ENCODE measurements at regions not wholly inside any gene's neighbourhood (a gene's known extent, or its start where the extent isn't known, plus 50 kb on each side); places are given as distances from the start of the nearest gene placed in this dataset.

DNA sequence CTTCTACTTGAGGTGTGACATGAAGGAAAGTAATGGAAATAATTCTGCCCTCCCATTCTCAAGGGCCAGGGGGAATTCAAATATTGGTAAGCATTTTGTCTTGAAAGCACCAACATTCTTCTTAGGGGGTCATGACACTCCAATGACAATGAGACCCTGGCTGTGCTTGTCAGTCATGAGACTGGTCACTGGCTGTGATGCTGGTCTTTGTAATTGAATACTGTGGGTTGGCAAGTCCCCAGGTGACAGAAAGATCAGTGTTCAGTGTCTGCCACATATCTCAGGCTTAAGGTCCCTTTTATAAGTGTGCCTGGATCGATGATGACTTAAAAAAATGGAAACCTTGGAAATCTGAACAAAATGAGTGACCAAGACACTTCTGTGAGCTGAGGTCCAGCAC lies 151.4 kb downstream of the SNRPN start:
- FAIRE-seq (no peak), DNase-seq (ENCODE audit: low read depth) (no peak)
- no peak for TF ChIP-seq CTCF (IDR thresholded peaks at IDR 0.05; ENCODE audit: insufficient read depth, low read depth, low read length)
- TF ChIP-seq EZH2 (IDR thresholded peaks at IDR 0.05; ENCODE audit: insufficient read depth, low read length), result no peak
- H3K4me3 ChIP-seq (ENCODE audit: insufficient read depth, low read depth, low read length), result no peak overlapping the region
- no peak overlapping the region for H3K9ac ChIP-seq (ENCODE audit: low read length)
- H3K36me3 Mint-ChIP-seq (ENCODE audit: low read depth, unreplicated experiment), result peaks cover 9% of the 10 kb centered on the region
- H3K27ac ChIP-seq (ENCODE audit: low read depth, low read length), result no peak overlapping the region
- H3K27ac Mint-ChIP-seq (ENCODE audit: unreplicated experiment), result no peak overlapping the region
- no peaks in the 10 kb centered on the region for H3K9me3 ChIP-seq (ENCODE audit: insufficient read depth, low read depth, low read length)
- H3K27me3 ChIP-seq (ENCODE audit: insufficient read depth, low read length), result no peaks in the 10 kb centered on the region
- no peaks in the 10 kb centered on the region for H3K79me2 ChIP-seq (ENCODE audit: insufficient read depth, low read length)
- no peaks in the 10 kb centered on the region for H3K4me1 ChIP-seq (ENCODE audit: insufficient read depth, low read length)
- H3K9me3 Mint-ChIP-seq (ENCODE audit: unreplicated experiment), result peaks cover 3% of the 10 kb centered on the region
- peaks cover 25% of the 10 kb centered on the region for H3K36me3 ChIP-seq (ENCODE audit: insufficient read depth, low read length)
- H4K20me1 ChIP-seq (ENCODE audit: insufficient read depth, low read length), result no peaks in the 10 kb centered on the region
- no peak overlapping the region for H2AFZ ChIP-seq (ENCODE audit: low read depth, low read length)
- no peak overlapping the region for H3K4me3 Mint-ChIP-seq (ENCODE audit: unreplicated experiment)
- H3K4me2 ChIP-seq (ENCODE audit: low read length), result no peak overlapping the region
- no peaks in the 10 kb centered on the region for H3K27me3 Mint-ChIP-seq (ENCODE audit: low read depth, unreplicated experiment)
- no peaks in the 10 kb centered on the region for H3K4me1 Mint-ChIP-seq (ENCODE audit: low read depth, unreplicated experiment)

DNA sequence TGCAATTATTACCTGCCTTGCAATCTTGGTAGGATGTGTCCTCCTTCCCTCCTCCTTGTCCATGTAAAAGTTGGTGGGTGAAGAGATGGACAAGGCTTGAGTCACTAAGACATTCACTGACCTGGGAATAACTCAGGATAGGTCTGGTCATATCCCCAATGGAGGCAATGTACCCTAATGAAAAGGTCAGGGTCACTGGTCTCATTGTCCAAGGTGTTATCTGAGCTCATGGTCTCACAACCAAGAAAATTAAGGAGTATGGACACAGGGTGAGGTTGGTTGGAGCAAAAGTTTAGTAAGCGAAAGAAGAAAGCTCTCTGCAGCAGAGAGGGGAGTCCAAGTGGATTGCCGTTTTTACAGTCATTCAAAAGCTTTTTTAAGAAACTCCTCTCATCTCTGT lies 179.0 kb downstream of the SNRPN start:
- Histone ChIP-seq H2AFZ (ENCODE audit: low read depth, low read length) (no peak overlapping the region), H3K79me2 (ENCODE audit: insufficient read depth, low read length) (no peaks in the 10 kb centered on the region), H3K36me3 (ENCODE audit: insufficient read depth, low read length) (no peaks in the 10 kb centered on the region), H3K9me3 (ENCODE audit: insufficient read depth, low read depth, low read length) (no peaks in the 10 kb centered on the region), H4K20me1 (ENCODE audit: insufficient read depth, low read length) (no peaks in the 10 kb centered on the region), H3K27me3 (ENCODE audit: insufficient read depth, low read length) (no peaks in the 10 kb centered on the region), H3K9ac (ENCODE audit: low read length) (no peak overlapping the region), H3K4me3 (ENCODE audit: insufficient read depth, low read depth, low read length) (no peak overlapping the region), H3K27ac (ENCODE audit: low read depth, low read length) (no peak overlapping the region), H3K4me1 (ENCODE audit: insufficient read depth, low read length) (no peaks in the 10 kb centered on the region), H3K4me2 (ENCODE audit: low read length) (no peak overlapping the region)
- Mint-ChIP-seq H3K36me3 (ENCODE audit: low read depth, unreplicated experiment) (peaks cover 2% of the 10 kb centered on the region), H3K27me3 (ENCODE audit: low read depth, unreplicated experiment) (no peaks in the 10 kb centered on the region), H3K27ac (ENCODE audit: unreplicated experiment) (no peak overlapping the region), H3K4me1 (ENCODE audit: low read depth, unreplicated experiment) (peaks cover 2% of the 10 kb centered on the region), H3K4me3 (ENCODE audit: unreplicated experiment) (no peak overlapping the region), H3K9me3 (ENCODE audit: unreplicated experiment) (no peaks in the 10 kb centered on the region)
- DNase-seq (ENCODE audit: low read depth) (no peak), FAIRE-seq (no peak)
- TF ChIP-seq CTCF (IDR thresholded peaks at IDR 0.05; ENCODE audit: insufficient read depth, low read depth, low read length) (no peak), EZH2 (IDR thresholded peaks at IDR 0.05; ENCODE audit: insufficient read depth, low read length) (no peak)

- Mint-ChIP-seq H3K27ac (ENCODE audit: unreplicated experiment) (no peak overlapping the region), H3K4me3 (ENCODE audit: unreplicated experiment) (no peak overlapping the region), H3K9me3 (ENCODE audit: unreplicated experiment) (no peaks in the 10 kb centered on the region), H3K4me1 (ENCODE audit: low read depth, unreplicated experiment) (peaks cover 2% of the 10 kb centered on the region), H3K27me3 (ENCODE audit: low read depth, unreplicated experiment) (no peaks in the 10 kb centered on the region), H3K36me3 (ENCODE audit: low read depth, unreplicated experiment) (peaks cover 2% of the 10 kb centered on the region)
- H3K9ac ChIP-seq (ENCODE audit: low read length), result no peak overlapping the region
- no peaks in the 10 kb centered on the region for H3K9me3 ChIP-seq (ENCODE audit: insufficient read depth, low read depth, low read length)
- H4K20me1 ChIP-seq (ENCODE audit: insufficient read depth, low read length), result no peaks in the 10 kb centered on the region
- H3K4me1 ChIP-seq (ENCODE audit: insufficient read depth, low read length), result no peaks in the 10 kb centered on the region
- H3K27ac ChIP-seq (ENCODE audit: low read depth, low read length), result no peak overlapping the region
- H3K27me3 ChIP-seq (ENCODE audit: insufficient read depth, low read length), result no peaks in the 10 kb centered on the region
- no peak overlapping the region for H3K4me2 ChIP-seq (ENCODE audit: low read length)
- no peaks in the 10 kb centered on the region for H3K36me3 ChIP-seq (ENCODE audit: insufficient read depth, low read length)
- no peaks in the 10 kb centered on the region for H3K79me2 ChIP-seq (ENCODE audit: insufficient read depth, low read length)
- no peak overlapping the region for H2AFZ ChIP-seq (ENCODE audit: low read depth, low read length)
- peak; percentile 16 for TF ChIP-seq CTCF (IDR thresholded peaks at IDR 0.05; ENCODE audit: insufficient read depth, low read depth, low read length)
- no peak for TF ChIP-seq EZH2 (IDR thresholded peaks at IDR 0.05; ENCODE audit: insufficient read depth, low read length)
- H3K4me3 ChIP-seq (ENCODE audit: insufficient read depth, low read depth, low read length), result no peak overlapping the region
- FAIRE-seq (no peak), DNase-seq (ENCODE audit: low read depth) (peak; percentile 9)
These were observed 179.8 kb downstream of the SNRPN start for GRCh38 chr15:25134546-25134945.

All from astrocyte (in vitro differentiated cells and primary cell).